H1 (cell line): ENCODE measurements at regions not wholly inside any gene's neighbourhood (a gene's known extent, or its start where the extent isn't known, plus 50 kb on each side); places are given as distances from the start of the nearest gene placed in this dataset.

Experiments
- EZH2 ChIP-seq: fragments of 200-600 bp; sonication (generic); IDR thresholded peaks from 2 replicates; pipeline ENCODE4 v1.7.1; 2012; ENCODE audit warnings: low read depth, mild to moderate bottlenecking, moderate library complexity, low read length, inconsistent platforms; ENCODE audit not compliant: severe bottlenecking

GRCh38 chr6:1544603-1545002 is 65.1 kb upstream of the FOXC1 start (continued):
- no peak for TF ChIP-seq EZH2
